HG03432 (cell line): ENCODE measurements at regions not wholly inside any gene's neighbourhood (a gene's known extent, or its start where the extent isn't known, plus 50 kb on each side); places are given as distances from the start of the nearest gene placed in this dataset.
A peak's percentile ranks its signal among the peaks of the same experiment; 100 is the strongest.

ENCODE experiments used
- ATAC-seq: cut with Tn5 transposase; IDR thresholded peaks from one replicate; pipeline ENCODE4 v1.9.1; 2021; ENCODE audit warnings: mild to moderate bottlenecking, moderate library complexity; ENCODE audit not compliant: unreplicated experiment

DNA sequence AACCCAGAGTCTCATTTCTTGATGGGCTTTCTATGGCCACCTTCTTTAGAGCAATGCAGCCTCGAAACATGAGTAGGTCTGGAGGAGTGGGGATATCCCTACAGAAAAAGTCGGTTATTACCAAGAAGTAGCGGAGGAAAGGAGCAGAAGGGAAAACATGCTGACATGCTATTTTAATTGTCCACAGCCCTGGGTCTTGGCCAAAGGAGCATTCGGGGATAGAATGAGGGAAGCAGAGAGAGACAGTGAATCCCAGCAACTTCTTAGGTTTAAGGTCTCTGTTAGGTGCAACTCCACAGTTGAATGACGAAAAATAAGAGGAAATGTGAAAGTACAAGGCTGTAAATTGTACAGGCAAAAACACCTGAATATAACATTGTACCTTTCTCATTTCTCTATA is 506.7 kb upstream of the CDH18 start:
- no peak for ATAC-seq

DNA sequence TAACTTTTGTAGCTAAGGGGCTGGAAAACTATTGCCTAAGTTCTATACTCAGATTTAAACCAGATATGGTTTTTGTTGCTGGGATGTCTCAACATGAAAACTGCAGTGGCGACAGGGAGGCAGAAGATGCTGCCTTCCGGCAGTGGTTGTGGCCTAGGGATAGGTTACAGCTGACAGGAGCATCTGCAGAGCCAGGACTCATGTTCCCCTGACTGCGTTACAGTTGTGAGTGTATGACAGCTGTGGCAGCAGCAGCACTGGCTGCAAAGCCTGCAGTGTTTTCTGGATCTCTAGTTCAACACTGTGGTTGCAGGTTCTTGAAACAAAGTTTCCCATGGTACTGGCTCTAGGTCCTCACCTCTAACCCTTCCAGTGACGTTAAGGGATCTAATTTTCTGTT is 498.8 kb upstream of the CDH18 start:
- no peak for ATAC-seq

DNA sequence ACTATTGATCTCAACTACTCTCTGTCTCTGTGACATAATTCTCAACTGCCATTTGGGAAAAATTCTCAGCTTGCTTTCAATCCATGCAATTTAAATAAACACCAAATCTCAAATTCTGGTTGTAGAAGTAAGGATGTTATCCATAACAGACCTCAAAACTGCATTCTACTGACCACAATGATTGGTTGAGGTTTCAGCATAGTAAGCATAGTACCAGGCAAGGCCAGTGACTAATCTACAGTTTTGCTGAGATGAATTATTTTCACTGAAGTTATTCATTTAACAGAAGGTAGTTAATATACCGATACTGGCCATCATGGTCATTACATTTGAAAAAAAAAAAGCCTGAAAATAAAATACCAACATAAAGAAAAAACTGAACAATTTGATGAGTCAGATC is 488.0 kb upstream of the CDH18 start:
- ATAC-seq = no peak

DNA sequence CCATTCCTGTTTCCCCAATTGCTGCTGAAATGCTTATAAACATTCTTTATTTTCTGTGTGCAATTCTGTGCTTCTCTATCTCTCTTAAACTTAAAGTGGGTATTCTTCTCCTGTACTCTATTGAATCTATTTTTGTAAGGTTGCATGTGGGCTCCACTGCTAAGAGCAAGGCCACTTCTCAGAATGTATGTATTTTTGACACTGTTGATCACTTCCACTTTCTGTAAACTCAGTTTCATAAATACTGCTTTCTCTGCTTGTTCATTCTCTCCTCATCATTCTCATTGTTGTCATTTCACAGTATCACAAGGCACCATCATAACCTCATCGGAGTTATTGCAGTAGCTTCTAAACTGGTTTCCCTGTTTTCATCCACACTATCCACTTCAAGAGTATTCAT is 483.0 kb upstream of the CDH18 start:
- peak; percentile 76 for ATAC-seq

DNA sequence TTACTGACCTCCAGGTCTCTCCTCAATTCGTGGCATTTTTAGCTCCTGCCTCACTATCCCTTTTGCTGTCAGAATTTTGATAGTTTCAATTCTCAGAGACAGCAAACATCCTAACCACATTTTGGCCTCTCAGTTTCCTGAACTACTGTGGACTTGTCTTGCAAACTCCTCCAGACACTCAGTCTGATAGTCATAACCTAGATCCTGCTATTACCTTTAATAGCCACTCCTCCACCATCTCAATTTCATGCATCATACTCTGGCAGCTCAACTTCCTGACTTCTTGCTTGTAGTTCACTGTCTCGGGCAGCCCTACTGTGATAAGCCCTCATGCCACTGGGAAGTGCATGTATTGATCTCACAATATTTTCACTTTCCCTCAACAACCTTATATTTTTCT is 481.8 kb upstream of the CDH18 start:
- ATAC-seq = no peak

DNA sequence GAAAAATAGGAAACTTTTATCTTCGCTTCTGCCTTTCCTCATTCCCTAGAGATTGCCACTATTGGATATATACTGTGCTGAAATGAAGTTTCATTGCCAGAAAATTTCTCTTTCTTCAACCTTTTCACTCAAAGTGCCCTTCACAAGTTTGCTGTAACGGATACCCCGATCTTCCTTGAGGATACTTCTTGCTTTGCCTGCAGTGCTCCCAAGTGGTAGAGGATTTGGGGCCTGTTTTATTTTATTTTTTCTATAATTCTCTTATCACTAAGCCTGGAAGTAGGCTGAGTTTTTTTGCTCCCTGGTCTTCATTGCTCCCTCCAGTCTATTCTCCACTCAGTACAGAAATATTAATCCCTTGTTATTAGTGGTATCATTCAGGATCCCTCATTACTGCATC is 481.4 kb upstream of the CDH18 start:
- ATAC-seq = no peak

DNA sequence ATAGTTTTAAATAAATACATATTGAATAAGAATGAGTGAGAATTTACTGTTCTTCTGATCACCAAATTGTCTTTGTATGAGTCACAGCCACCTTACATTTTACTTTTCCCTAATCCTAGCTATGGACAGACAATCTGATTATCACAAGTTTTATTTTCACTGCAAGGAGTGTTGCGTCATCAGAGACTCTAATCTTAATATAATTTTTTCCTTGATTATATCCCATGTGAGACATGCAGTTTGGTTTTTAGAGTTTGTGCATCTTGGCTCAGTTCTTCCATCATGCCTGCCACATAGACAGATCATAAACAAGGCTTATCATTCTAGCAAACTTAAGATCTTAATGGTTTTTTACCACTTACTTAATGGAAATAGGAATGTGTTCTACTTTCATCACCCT is 478.5 kb upstream of the CDH18 start:
- no peak for ATAC-seq

DNA sequence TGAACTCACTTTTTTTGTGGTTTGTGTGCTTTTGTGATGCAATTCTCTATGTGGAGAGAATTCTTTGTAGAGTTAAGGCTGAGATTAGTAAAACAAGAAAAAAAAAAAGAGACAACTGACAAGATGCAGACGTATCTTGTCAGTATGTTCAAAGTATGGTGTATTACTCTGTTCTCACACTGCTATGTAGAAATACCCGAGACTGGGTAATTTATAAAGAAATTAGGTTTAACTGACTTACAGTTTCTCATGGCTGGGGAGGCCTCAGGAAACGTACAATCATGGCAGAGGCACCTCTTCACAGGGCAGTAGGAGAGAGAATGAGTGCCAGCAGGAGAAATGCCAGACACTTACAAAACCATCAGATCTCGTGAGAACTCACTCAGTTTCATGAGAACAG is 475.2 kb upstream of the CDH18 start:
- no peak for ATAC-seq

DNA sequence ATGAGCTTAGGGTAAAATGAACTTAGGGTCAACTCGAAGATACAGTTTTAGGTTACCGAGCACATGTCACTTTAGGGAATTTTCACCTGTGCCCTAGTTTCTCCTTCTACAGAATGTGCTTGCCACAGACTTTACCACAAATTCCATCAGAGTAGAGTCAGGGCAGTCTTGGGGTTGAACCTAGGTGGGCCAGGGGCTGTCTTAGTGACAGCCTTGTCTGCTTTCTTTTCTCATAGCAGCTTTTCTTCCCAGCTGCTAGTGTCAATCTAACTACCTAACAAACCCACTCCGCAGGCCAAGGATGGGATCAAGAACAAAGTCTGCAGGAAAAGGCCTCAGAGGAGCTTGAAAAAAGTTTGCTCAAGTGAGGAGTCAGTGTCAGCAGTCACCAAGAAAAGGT is 458.1 kb upstream of the CDH18 start:
- no peak for ATAC-seq

DNA sequence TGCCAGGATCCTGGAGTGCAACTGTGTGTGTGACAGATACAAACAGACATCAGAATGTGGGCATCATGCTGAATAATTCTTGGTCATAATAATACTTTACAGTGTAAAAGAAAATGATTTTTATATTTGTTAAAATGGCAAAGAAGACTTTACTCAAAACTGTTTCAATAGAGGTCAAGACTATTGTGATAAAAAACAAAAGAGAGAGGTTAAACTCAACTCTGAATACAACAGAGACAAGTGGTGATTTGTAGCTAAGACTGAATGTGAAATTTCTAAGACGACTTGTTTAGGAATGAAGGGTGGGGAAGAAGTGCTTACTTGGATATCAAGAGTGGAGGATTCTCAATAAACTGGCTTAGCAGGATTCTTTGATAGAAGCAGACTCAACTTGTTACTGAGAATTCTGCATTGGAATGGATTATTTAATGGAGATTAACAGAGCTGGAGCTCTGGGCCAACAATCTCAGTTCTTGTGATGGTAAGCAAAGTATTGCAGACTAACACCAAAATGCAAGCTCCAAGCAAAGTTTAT is 457.4 kb upstream of the CDH18 start:
- ATAC-seq = no peak

DNA sequence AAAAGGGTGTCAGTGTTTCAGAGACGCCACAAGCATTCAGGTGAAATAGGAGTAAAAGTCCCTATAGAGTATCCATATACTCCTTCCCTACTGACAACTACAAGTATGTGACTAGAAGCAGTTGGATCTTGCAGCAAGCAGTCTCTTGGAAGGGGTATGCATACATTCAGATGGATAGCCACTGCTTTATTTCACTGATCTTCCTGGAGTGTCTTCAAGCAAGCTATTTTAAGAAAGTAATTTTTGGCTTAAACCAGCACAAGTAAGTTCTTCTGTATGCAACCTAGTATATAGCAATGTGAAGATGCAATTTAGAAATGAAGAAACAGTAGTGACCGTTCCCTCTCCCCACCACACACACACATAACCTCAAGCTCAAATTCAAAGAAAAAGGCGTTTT is 446.8 kb upstream of the CDH18 start:
- no peak for ATAC-seq

DNA sequence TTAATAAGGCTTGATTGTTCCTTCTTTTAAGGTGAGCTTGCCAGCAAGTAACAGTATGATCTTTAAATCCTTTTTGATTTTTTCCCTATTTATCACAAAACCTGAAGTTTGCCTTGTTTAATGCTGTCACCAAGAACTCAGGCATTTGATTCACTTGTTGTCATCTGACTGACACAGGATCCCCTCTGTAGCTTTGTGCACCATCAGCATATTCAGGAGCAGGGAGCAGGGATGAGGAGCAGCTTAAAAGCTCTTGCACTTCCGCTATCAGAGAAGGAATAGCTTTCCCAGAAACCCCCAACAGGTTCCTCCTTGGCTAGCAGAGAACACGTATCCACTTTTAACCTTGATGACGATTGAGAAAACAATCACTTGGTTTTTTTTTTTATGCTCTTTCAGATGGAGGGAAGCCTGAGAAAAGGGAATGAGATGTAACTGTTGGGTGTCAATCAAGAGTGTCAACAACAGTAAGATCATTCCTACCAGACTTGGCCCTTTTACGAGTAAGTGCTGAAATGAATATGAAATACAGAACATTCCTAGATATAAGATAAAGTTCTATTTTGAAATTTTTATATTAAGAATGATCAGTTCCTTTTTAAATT is 433.1 kb upstream of the CDH18 start:
- ATAC-seq = no peak
